HL-60 (cell line): ENCODE measurements at regions not wholly inside any gene's neighbourhood (a gene's known extent, or its start where the extent isn't known, plus 50 kb on each side); places are given as distances from the start of the nearest gene placed in this dataset.

Experiments used
- CTCF ChIP-seq: IDR thresholded peaks from one replicate; pipeline ENCODE4 v1.5.1; 2011; ENCODE audit warnings: low read length, control low read depth, inconsistent platforms; ENCODE audit not compliant: insufficient read depth
- GABPA ChIP-seq: IDR thresholded peaks from 2 replicates; pipeline ENCODE4 v1.6.1; 2012; ENCODE audit warnings: low read depth
- POLR2AphosphoS5 ChIP-seq: IDR thresholded peaks from 2 replicates; pipeline ENCODE4 v1.6.1; 2012; ENCODE audit warnings: low read depth
- REST ChIP-seq: IDR thresholded peaks from 2 replicates; pipeline ENCODE4 v1.6.1; 2012; ENCODE audit warnings: low read depth; ENCODE audit not compliant: insufficient replicate concordance

- no peak for TF ChIP-seq CTCF
- TF ChIP-seq POLR2AphosphoS5: no peak
- no peak for TF ChIP-seq REST
- TF ChIP-seq GABPA: no peak
Observed at GRCh38 chrX:27380163-27380845, 82.8 kb downstream of the PPP4R3C start.
